GM19467 (cell line): ENCODE measurements at regions not wholly inside any gene's neighbourhood (a gene's known extent, or its start where the extent isn't known, plus 50 kb on each side); places are given as distances from the start of the nearest gene placed in this dataset.
"Not testable (repeated sequence)": the region's sequence is repeated elsewhere in the genome, so short reads cannot be mapped to it uniquely, and the experiment has no call there.

ENCODE experiments used
- ATAC-seq: cut with Tn5 transposase; IDR thresholded peaks from one replicate; pipeline ENCODE4 v1.9.1; 2021; ENCODE audit warnings: mild to moderate bottlenecking, moderate library complexity; ENCODE audit not compliant: unreplicated experiment

DNA sequence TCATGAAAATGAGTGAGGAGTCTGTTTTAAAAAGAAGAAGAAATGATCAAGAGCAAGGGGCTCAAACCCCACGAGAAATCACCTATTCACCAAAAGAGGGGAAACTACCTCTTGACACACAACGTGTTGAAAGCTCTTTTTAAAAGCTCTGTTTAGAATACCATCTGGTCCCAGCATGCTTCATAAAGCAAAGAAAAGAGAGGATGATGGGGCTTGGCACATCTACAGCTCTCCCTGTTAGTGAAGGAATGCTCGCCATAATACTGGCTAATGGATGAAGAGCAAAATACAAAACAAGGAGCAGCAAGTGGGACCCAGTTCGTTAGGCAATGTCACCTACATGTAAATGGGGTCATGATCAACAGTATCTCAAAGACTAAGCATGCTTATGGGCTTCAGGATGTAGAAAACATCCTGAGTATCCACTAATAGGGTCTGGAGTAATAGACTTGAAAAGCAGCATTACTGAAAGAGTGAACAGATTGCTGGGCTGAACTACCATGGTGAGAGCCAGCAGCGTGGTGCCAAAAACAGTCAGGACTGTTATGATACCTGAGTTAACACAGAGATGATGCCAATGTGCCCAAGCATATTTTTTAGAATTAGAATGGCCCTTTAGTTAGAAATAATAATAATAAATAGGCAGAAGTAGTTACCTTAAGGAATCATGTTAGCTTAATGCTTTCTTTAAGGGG, 159.7 kb upstream of the POU1F1 start:
- no peak for ATAC-seq

DNA sequence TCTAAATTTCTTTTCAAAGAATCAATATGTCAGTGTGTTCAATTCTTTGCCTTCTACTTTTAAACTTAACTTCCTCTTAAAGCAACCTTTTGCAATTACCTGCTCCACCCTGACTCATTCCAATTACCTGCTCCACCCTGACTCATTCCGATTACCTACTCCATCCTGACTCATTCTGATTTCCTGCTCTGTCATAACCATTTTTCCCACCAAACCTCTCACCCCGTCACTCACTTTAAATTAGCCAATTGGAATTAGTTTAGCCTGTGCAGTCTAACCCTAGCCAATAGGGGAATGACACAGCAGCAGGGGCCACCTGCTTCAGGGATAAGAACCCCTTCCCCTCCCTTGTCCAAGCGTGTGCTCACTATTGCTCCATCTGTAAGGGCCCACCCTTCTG, 157.1 kb upstream of the POU1F1 start:
- ATAC-seq = not testable (repeated sequence)

DNA sequence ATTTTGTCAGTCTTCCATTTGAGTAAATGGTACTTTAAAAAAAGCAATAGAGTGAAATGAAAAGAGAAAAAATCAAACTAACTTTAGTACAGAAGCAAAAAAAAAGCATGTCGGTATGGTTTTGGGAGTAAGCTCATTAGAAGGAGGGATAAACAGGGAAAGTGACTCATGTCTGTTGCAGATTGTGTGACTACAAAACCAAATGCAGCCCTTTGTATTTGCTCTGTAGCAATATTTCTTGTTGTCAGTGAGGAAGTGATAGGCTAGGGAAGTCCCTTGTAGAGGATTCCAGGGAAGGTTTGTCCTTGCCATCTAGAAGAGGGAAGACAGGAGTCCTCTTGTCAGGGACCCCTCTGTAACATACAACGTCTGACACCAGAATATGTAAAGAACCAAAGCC, 150.5 kb upstream of the POU1F1 start:
- ATAC-seq = no peak

DNA sequence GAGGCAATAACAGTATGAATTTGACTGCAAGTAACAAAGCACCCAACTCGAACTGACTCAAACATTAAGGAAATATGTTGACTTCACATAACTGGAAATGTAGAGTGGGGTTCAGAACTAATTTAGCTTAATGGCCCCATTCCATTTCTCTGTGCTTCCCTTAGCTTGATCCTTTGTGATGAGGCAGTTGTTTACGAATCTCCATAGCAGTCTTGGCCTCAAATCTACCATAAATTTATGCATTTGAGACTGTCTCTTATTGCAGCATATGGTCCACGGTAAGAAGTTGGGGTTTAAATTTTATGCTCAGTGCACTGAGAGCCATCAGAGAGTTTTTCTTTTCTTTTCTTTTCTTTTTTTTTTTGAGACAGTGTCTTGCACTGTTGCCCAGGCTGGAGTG, 148.7 kb upstream of the POU1F1 start:
- no peak for ATAC-seq

DNA sequence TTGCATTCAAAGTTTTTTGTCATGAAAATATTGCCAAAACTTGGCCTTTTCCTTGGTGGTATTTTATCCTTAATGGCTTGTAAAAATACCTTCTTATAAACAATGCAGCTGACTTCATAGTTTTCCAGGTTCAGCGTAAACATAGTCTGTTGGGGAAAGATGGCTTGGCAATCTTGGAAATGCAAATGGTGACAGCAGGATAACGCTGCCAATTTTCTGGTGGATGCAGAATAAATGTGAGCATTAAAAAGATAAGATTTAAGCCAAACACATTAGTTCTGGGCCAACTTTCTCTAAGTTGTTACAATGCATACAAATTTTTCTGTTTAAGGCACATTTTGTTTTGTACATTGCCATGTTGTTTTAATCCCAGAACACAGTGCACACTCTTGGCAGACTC, 147.0 kb upstream of the POU1F1 start:
- ATAC-seq = no peak

DNA sequence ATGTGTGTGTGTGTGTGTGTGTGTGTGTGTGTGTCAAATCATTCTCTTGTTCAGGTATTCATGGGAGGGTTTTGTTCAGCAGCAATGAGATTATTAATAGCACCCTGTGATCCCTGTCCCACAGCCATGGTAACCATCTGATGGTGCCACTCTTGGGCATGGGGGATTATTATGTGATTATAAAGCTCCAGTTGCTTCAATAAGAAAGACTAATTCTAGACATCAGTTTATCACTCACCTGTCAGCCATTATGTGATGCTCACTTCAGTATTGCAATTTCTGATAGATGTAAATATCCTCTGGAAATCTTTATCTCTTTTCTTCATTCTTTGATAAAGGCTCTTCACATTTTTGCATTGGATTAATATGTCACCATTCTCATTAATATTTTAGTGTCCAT, 145.9 kb upstream of the POU1F1 start:
- ATAC-seq = no peak

DNA sequence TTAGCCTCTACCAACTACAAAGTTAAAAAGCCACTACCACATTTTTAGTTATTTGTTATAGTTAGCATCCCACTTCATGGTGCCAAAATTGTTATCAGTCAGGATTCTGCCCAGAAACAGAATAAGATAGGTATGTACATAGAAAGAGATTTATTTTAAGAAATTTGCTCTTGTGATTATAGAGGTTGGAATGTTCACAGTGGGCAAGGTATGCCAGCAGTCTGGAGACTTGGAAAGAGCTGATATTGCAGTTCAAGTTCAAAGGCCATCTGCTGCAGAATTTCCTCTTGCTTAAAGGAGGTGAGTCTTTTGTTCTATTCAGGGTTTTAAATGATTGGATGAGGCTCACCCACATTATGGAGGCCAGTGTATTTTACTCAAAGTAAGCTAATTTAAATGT, 143.8 kb upstream of the POU1F1 start:
- no peak for ATAC-seq

DNA sequence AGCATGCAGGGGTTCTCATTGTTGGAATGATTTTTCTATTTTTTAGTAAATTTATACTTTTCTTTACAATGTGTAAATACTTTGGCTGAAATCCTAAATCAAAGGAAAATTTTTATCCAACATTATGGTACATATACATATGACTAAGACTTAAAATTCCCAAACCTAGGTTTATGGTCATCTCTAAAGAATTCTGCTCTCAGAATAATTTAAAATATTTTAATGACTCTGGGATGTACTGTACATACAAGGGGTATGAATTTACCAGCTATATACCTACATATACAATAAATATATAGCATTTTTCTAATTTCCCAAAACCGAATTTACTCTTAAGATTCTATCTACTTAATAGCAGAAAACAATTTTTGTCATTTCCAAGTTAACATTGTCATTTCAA, 137.9 kb upstream of the POU1F1 start:
- ATAC-seq = no peak

DNA sequence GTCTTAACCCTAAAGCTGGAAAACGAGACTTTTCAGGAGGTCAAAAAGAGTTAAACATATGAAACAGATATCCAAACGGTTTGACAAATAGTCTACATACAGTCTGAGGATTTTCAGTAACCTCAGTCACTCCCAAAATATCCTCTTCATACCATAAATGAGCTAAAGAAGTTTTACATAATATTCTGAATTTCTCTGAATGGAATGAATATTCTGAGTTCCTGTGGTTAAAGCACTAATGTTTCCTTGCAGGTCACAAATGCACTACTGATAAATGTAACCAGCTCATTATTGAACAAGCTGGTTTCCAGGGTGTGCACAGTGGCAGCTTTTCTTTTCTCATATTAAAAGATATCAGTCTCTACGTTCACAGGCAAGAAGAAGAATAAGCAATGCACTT, 137.4 kb upstream of the POU1F1 start:
- no peak for ATAC-seq

DNA sequence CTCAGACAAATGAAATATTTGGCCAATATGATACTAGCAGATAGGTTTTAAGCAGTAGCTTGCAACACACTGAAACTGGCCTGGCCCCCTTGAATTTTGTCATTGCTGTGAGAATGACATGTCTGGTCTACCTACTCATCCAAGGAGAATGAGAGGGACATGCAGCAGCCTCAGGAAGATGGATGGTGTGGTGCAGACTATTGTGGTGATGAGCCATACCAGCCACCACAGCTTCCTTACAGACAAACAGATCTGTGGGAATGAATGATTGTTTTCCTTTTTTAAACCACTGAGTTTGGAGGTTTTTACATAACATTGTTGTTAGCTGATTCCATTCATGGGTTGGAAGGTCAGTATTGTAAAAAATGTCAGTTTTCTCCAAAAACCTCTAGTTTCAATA, 133.7 kb upstream of the POU1F1 start:
- ATAC-seq = no peak

DNA sequence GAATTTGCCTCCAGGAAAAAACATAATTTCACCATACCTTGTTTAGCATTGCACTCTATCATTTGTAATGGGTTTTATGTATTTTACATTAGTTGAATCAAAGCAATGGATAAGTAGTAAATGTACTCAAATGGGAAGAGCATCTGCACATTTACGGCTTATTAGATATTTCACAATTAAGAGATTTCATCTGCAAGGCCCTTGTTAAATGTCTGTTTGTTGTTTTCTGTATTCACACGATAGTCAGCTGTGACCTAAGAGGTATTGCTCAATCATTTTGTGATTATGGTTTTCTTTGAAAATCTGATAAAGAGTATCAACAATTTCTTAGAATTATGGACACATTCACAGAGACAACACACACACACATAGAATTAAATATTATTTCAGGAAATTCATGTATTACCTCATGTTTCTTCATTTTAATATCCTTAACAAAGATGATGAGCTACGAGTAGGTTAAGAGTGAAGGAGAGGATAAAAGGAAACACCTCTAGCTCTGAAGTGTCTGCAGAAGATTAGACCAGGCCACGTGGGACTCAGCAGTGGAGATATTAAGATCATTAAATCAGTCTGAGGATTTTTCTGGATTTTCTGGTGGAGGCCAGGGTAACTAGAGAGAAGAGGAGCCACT, 121.9 kb upstream of the POU1F1 start:
- no peak for ATAC-seq

DNA sequence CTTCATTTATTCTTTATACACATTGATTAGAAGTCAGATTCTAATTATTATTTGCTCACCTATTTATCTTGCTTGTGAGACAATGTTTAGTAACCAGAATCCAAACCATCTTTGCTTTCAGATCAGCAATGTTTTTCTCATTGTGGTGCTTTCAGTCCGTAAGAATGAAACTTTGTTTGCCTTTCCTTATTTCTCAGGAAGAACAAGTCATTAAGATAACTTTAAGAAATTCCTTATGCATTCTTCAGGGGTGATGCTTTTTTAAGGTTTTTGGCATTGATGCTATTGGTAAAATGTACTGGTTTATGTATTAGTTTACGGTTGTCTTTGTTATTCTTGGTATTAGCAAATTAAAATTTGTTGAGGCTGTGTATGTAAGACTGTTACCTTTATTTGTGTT, 120.8 kb upstream of the POU1F1 start:
- ATAC-seq = no peak

DNA sequence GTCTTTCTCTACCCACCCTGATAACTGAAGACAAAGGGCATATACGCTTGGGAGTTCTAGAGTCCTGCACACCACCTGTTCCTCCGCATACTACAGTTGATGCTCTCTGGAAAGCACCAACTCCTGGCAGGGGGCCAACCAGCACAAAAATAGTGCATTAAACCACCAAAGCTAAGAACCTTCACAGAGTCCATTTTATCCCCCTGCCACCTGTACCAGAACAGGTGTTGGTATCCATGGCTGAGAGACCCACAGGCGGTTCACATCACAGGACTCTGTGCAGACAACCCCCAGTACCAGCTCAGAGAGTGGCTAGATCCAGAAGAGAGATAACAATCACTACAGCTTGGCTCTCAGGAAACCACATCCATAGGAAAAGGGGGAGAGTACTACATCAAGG, 114.4 kb upstream of the POU1F1 start:
- ATAC-seq = no peak

DNA sequence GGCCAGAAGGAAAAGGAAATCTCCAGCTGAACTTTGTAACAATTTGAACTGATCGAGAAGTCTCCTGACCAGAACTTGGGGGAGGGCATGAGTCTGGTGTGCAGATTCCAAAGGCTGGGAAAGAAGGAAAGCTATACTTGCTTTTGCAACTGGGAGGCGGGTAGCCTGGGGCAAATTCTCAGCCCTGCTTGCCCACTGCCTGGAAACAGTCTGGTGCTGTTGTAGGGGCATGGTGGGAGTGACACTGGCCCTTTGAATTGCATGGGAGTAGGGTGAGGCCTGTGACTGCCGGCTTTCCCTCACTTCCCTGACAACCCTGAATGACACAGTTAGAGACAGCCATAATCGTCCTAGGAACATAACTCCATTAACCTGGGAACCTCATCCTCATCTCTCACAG, 114.0 kb upstream of the POU1F1 start:
- ATAC-seq = no peak

DNA sequence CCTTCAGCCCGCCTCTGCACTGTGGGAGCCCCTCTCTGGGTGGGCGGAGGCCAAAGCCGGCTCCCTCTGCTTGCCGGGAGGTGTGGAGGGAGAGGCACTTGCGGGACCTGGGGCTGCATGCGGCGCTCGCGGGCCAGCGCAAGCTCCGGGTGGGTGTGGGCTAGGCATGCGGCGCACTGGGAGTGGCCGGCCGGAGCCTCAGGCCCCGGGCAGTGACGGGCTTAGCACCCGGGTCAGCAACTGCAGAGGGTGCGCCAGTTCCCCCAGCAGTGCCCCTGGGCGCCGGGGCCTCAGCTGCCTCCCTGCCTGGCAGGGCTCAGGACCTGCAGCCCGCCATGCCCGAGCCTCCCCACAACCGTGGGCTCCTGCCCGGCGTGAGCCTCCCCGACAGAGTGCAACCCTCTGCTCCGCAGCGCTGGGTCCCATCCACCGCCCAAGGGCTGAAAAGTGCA, 98.9 kb upstream of the POU1F1 start:
- ATAC-seq = no peak

DNA sequence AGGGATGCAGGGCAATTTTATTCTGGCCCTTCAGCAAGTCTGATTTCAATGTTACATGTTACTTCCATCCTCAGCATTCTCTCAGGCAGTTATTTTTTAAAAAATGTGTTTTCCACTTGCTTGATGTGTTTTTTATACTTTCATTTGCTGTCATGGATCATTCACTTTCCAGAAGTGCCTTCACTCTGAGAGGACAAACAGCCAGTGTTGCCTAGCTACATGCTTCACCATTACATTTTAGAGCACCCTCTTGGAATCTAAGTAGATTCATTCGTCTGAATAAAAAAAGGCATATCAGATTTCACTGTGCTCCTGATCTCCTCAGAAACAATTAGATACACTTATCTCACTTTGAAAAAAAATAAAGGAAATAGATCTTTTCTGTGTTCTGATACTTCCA, 93.6 kb upstream of the POU1F1 start:
- no peak for ATAC-seq

DNA sequence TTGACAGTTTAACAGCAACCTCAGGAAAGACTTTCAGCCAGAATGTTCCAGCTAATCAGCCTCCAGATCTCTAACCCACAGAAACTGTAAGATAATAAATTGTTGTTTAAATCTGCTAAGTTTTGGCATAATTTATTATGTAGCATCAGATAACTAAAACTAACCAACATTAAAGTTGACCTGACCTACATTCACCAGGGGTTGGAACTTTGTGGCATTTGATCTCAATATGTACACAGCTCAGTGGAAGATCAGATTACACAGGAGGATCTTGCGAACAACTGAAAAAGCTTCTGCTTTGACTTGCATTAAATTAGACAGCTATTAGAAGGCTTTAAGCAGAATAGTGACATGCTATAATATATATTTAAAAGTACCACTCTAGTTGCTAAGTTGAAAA, 91.4 kb upstream of the POU1F1 start:
- no peak for ATAC-seq

DNA sequence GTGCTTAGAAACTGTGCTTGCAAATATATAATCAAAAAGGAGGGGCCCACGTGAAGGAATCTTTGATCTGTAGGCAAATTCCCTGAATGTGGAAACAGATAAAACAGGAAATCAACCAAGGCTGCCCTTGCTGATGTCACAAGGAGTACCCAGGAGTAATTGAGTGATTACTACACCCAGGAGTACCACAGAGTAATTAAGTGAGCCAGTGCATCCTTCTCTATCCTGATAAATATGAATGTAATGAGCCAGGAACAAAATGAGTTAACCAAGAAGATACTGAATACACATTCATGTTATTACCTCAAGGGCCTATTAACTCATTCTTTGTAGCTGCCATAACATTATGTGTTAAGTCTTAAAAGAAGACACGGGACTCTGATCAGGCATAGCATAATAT, 87.3 kb upstream of the POU1F1 start:
- no peak for ATAC-seq

DNA sequence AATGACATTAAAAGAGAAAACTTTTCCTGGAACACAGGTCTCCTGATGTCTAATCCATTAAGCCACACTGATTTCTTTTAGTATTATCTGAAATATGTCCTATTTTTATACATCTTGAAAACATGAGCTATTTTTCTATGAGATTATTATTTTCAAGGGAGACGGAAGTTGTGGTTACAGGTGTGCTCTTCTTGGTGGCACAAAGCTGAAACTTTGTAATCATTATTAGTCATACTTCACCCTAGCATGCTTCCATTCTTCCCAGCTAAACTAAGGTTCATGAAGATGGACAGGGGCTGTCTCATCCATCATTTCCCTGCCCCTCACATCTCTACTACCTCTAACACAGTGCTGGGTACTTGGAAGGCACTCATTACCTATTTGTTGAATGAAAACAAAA, 85.6 kb upstream of the POU1F1 start:
- no peak for ATAC-seq

DNA sequence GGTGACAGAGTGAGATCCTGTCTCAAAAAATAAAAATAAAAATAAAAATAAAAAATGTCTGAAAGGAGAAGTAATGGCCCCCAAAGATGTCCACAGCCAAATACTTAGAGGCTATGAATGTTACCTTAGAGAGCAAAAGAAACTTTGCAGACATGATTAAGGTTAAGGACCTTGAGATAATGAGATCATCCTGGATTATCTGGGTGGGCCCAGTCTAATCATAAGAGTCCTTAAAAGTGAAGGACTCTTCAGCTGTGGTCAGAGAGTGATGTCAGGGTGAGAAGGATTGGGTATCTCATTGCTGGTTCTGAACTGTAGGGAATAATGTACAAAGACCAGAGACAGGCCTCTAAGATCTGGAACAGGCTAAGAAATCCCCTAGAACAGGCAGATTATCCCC, 84.9 kb upstream of the POU1F1 start:
- ATAC-seq = no peak

DNA sequence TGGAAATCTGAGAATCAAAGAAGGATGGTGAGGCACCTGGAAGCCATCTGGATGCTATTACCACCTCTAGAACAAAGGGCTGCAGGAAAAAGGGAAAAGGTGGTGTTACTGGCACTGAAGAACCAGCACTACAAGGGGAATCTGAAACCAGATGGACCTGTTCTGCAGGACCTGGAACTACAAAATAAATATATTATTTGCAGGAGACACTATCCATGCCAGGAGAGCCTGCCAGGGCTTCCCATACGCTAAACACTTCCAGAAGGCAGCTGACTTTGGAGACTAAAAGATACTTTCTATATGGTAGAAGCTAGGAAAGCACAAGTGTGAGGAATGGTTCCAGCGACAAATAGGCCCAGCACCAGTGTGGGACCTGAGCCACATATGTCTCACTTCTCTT, 83.4 kb upstream of the POU1F1 start:
- ATAC-seq = no peak

DNA sequence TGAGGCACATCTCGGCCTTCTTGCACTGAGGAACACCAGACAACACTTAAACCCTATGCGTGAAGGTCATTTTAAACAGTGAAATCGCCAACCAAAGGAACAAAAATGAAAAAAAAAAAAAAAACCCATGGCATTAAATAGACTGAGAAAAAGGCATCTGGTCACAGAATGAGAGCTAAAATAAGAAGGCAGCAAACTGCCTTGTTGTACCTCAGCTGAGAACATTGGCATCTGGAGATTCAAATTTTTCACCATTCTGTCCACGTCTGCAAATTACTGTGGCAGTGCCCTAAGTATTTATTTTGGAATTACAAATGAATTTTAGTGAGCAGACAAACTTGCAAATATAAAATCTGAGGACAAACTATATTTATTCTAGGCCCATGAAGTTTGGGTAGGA, 82.6 kb upstream of the POU1F1 start:
- no peak for ATAC-seq

DNA sequence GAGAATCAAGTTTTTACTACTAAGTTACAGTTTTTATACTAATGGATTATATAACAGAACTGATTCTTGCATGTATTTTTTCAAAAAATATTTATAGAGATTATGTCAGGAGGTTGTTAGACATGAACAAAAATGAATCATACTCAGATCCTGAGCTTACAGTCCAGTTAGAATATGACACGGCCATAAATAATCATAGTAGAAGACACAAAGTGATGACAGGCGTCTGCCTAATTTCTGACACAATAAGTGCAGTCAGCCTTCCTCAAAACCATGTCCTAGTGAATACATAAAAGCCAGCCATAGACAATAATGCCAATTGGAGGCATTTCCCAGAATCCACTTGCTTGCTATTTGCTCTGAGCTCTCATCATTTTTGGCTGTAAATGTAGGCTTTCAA, 81.7 kb upstream of the POU1F1 start:
- ATAC-seq = no peak
